ENCODE measurements at regions not wholly inside any gene's neighbourhood (a gene's known extent, or its start where the extent isn't known, plus 50 kb on each side); places are given as distances from the start of the nearest gene placed in this dataset.

- TF ChIP-seq POLR2AphosphoS5 (IDR thresholded peaks at IDR 0.05) = no peak
- no peak for TF ChIP-seq EP300 (IDR thresholded peaks at IDR 0.05)
- TF ChIP-seq CTCF (IDR thresholded peaks at IDR 0.05) = no peak
- TF ChIP-seq POLR2A (IDR thresholded peaks at IDR 0.05) = no peak
Measured at GRCh38 chrX:107526141-107526540, 76.7 kb downstream of the FRMPD3 start.

GRCh38 chrX:107530141-107530540 is 80.7 kb downstream of the FRMPD3 start:
- H3K4me1 ChIP-seq = no peaks in the 10 kb centered on the region
- no peaks in the 10 kb centered on the region for H3K27me3 ChIP-seq
- TF ChIP-seq CTCF (IDR thresholded peaks at IDR 0.05) (no peak), POLR2A (IDR thresholded peaks at IDR 0.05) (no peak), EP300 (IDR thresholded peaks at IDR 0.05) (no peak), POLR2AphosphoS5 (IDR thresholded peaks at IDR 0.05) (no peak)
- DNase-seq (ENCODE audit: low spot score in 2 of 2) = no peak
- no peaks in the 10 kb centered on the region for H3K9me3 ChIP-seq
- WGBS = 81% methylated on average over 2 of the region's 4 CpGs
- H3K4me3 ChIP-seq = no peak overlapping the region
- H3K36me3 ChIP-seq = no peaks in the 10 kb centered on the region
- H3K27ac ChIP-seq = no peak overlapping the region

More at GRCh38 chrX:107526141-107526540, 76.7 kb downstream of the FRMPD3 start:
- WGBS = 92% methylated on average over 3 of the region's 3 CpGs
- H3K27ac ChIP-seq = no peak overlapping the region
- H3K4me3 ChIP-seq = no peak overlapping the region
- H3K4me1 ChIP-seq = no peaks in the 10 kb centered on the region
- no peaks in the 10 kb centered on the region for H3K9me3 ChIP-seq
- no peak for DNase-seq (ENCODE audit: low spot score in 2 of 2)
- no peaks in the 10 kb centered on the region for H3K27me3 ChIP-seq
- no peaks in the 10 kb centered on the region for H3K36me3 ChIP-seq

- Histone ChIP-seq H3K4me1 (no peaks in the 10 kb centered on the region), H3K27ac (no peak overlapping the region), H3K9me3 (no peaks in the 10 kb centered on the region), H3K4me3 (no peak overlapping the region), H3K36me3 (no peaks in the 10 kb centered on the region), H3K27me3 (no peaks in the 10 kb centered on the region)
- 34% methylated on average over 6 of the region's 6 CpGs for WGBS
- no peak for DNase-seq (ENCODE audit: low spot score in 2 of 2)
- no peak for TF ChIP-seq EP300 (IDR thresholded peaks at IDR 0.05)
- TF ChIP-seq POLR2AphosphoS5 (IDR thresholded peaks at IDR 0.05) = no peak
- peak in 1 of 2 donors; percentile 7 for TF ChIP-seq CTCF (IDR thresholded peaks at IDR 0.05)
- no peak for TF ChIP-seq POLR2A (IDR thresholded peaks at IDR 0.05)
Measured at GRCh38 chrX:107537815-107538214, 88.4 kb downstream of the FRMPD3 start.

GRCh38 chrX:107541244-107541643 is 87.1 kb upstream of the PRPS1 start:
- 100% methylated on average over 1 of the region's 1 CpG for WGBS
- TF ChIP-seq EP300 (IDR thresholded peaks at IDR 0.05) (no peak), POLR2A (IDR thresholded peaks at IDR 0.05) (no peak), POLR2AphosphoS5 (IDR thresholded peaks at IDR 0.05) (no peak), CTCF (IDR thresholded peaks at IDR 0.05) (no peak)

GRCh38 chrX:107542040-107542439 is 86.3 kb upstream of the PRPS1 start:
- no peak for DNase-seq (ENCODE audit: low spot score in 2 of 2)
- TF ChIP-seq POLR2A (IDR thresholded peaks at IDR 0.05) = no peak
- no peak for TF ChIP-seq EP300 (IDR thresholded peaks at IDR 0.05)
- TF ChIP-seq POLR2AphosphoS5 (IDR thresholded peaks at IDR 0.05) = no peak
- no peak for TF ChIP-seq CTCF (IDR thresholded peaks at IDR 0.05)
- H3K27me3 ChIP-seq = no peaks in the 10 kb centered on the region

More at GRCh38 chrX:107541244-107541643, 87.1 kb upstream of the PRPS1 start:
- H3K9me3 ChIP-seq = no peaks in the 10 kb centered on the region
- H3K27ac ChIP-seq = no peak overlapping the region
- no peaks in the 10 kb centered on the region for H3K4me1 ChIP-seq
- no peak overlapping the region for H3K4me3 ChIP-seq
- no peaks in the 10 kb centered on the region for H3K36me3 ChIP-seq
- no peak for DNase-seq (ENCODE audit: low spot score in 2 of 2)
- no peaks in the 10 kb centered on the region for H3K27me3 ChIP-seq

More at GRCh38 chrX:107542040-107542439, 86.3 kb upstream of the PRPS1 start:
- no peak overlapping the region for H3K4me3 ChIP-seq
- no peaks in the 10 kb centered on the region for H3K9me3 ChIP-seq
- no peak overlapping the region for H3K27ac ChIP-seq
- H3K36me3 ChIP-seq = no peaks in the 10 kb centered on the region
- H3K4me1 ChIP-seq = no peaks in the 10 kb centered on the region
